MM.1S (cell line): ENCODE measurements at regions not wholly inside any gene's neighbourhood (a gene's known extent, or its start where the extent isn't known, plus 50 kb on each side); places are given as distances from the start of the nearest gene placed in this dataset.

Source experiments
- EZH2 ChIP-seq: fragments of 300-600 bp; sonication (generic); optimal IDR thresholded peaks from 2 replicates; pipeline ENCODE3; 2017; ENCODE audit warnings: low read depth, mild to moderate bottlenecking, antibody characterized with exemption, low read length, mixed read lengths
- EZH2phosphoT487 ChIP-seq: fragments of 300-600 bp; sonication (generic); IDR thresholded peaks from 2 replicates; pipeline ENCODE4 v1.6.1; 2018; ENCODE audit warnings: antibody characterized with exemption, low read length
- TF ChIP-seq, protein P1 (sequence below): fragments of 300-600 bp; sonication (generic); IDR thresholded peaks from 2 replicates; pipeline ENCODE4 v1.5.1; 2016; ENCODE audit warnings: antibody characterized with exemption, low read length, mixed read lengths

DNA sequence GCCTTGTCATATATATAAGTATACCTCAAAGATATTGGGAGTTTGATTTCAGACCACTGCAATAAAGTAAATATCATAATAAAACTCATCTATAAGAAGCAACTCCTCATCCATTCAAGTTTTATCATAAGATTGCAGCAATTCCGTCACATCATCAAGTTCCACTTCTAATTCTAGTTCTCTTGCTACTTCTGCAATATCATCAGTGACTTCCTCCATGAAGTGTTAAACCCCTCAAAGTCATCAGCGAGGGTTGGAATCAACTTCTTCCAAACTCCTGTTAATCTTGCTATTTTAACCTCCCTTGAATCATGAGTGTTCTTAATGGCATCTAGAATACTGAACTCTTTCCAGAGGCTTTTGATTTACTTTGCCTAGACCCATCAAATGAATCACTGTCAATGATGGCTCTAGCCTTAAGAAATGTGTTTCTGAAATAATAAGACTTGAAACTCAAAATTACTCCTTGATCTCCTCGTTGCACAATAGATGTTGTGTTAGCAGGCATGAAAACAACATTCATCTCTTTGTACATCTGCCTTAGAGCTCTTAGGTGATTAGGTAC lies 88.3 kb downstream of the RPE65 start:
- TF ChIP-seq, protein P1, sequence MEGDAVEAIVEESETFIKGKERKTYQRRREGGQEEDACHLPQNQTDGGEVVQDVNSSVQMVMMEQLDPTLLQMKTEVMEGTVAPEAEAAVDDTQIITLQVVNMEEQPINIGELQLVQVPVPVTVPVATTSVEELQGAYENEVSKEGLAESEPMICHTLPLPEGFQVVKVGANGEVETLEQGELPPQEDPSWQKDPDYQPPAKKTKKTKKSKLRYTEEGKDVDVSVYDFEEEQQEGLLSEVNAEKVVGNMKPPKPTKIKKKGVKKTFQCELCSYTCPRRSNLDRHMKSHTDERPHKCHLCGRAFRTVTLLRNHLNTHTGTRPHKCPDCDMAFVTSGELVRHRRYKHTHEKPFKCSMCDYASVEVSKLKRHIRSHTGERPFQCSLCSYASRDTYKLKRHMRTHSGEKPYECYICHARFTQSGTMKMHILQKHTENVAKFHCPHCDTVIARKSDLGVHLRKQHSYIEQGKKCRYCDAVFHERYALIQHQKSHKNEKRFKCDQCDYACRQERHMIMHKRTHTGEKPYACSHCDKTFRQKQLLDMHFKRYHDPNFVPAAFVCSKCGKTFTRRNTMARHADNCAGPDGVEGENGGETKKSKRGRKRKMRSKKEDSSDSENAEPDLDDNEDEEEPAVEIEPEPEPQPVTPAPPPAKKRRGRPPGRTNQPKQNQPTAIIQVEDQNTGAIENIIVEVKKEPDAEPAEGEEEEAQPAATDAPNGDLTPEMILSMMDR = no peak
- TF ChIP-seq EZH2phosphoT487 (no peak), EZH2 (no peak)
